Left hindlimb (tissue), 1 donor: ENCODE measurements at regions not wholly inside any gene's neighbourhood (a gene's known extent, or its start where the extent isn't known, plus 50 kb on each side); places are given as distances from the start of the nearest gene placed in this dataset.
"Not testable (repeated sequence)": the region's sequence is repeated elsewhere in the genome, so short reads cannot be mapped to it uniquely, and the experiment has no call there.

Experiments used
- DNase-seq: peaks from one replicate; pipeline ENCODE4 v3.0.0-alpha.2; 2018

GRCh38 chr2:210963386-210963785, 407.0 kb downstream of the CPS1 start:
- DNase-seq, result no peak

- DNase-seq, result no peak
Measured at GRCh38 chr2:210964141-210964764, 407.9 kb downstream of the CPS1 start.

- DNase-seq, result no peak
Measured at GRCh38 chr2:210965472-210965871, 409.1 kb downstream of the CPS1 start.

- no peak for DNase-seq
Measured at GRCh38 chr2:210966330-210966729, 409.9 kb downstream of the CPS1 start.

- no peak for DNase-seq
Measured at GRCh38 chr2:210971431-210971830, 415.0 kb downstream of the CPS1 start.

- DNase-seq, result not testable (repeated sequence)
Measured at GRCh38 chr2:210986806-210987205, 430.4 kb downstream of the CPS1 start.

GRCh38 chr2:210991107-210991506, 434.7 kb downstream of the CPS1 start:
- no peak for DNase-seq

GRCh38 chr2:210994104-210994503, 437.7 kb downstream of the CPS1 start:
- DNase-seq, result no peak

- no peak for DNase-seq
Measured at GRCh38 chr2:210997373-210997772, 441.0 kb downstream of the CPS1 start.

GRCh38 chr2:210998334-210998733, 441.9 kb downstream of the CPS1 start:
- DNase-seq, result no peak

GRCh38 chr2:211014376-211014775, 458.0 kb downstream of the CPS1 start:
- no peak for DNase-seq

- no peak for DNase-seq
Measured at GRCh38 chr2:211014906-211015305, 458.5 kb downstream of the CPS1 start.

GRCh38 chr2:211025089-211025488, 468.7 kb downstream of the CPS1 start:
- not testable (repeated sequence) for DNase-seq

GRCh38 chr2:211026109-211026508, 469.7 kb downstream of the CPS1 start:
- no peak for DNase-seq

- no peak for DNase-seq
Measured at GRCh38 chr2:211027976-211028375, 471.6 kb downstream of the CPS1 start.

GRCh38 chr2:211033765-211034164, 477.4 kb downstream of the CPS1 start:
- no peak for DNase-seq

- DNase-seq, result no peak
Measured at GRCh38 chr2:211035548-211036185, 479.3 kb downstream of the CPS1 start.

GRCh38 chr2:211045025-211045424, 488.6 kb downstream of the CPS1 start:
- DNase-seq, result no peak

- DNase-seq, result no peak
Measured at GRCh38 chr2:211049321-211050018, 493.1 kb downstream of the CPS1 start.

GRCh38 chr2:211055438-211055837, 499.0 kb downstream of the CPS1 start:
- no peak for DNase-seq

GRCh38 chr2:211061612-211062296, 505.4 kb downstream of the CPS1 start:
- DNase-seq, result no peak

- no peak for DNase-seq
Measured at GRCh38 chr2:211062297-211062612, 505.9 kb downstream of the CPS1 start.

GRCh38 chr2:211067029-211067428, 510.6 kb downstream of the CPS1 start:
- DNase-seq, result no peak
